CD4-positive, alpha-beta T cell (primary cell): ENCODE measurements at regions not wholly inside any gene's neighbourhood (a gene's known extent, or its start where the extent isn't known, plus 50 kb on each side); places are given as distances from the start of the nearest gene placed in this dataset.

Experiments
- ATAC-seq: fragments of 200-7000 bp; cut with Tn5 transposase; one replicate; pipeline ENCODE4 v1.10.0; 2022; ENCODE audit warnings: mild to moderate bottlenecking; ENCODE audit not compliant: poor library complexity
- CTCF ChIA-PET: fragments of 350-600 bp; sonication (Branson Sonifier 250); formaldehyde crosslinking; loops from one replicate; lab custom pipeline; 2021; ENCODE audit warnings: antibody characterized with exemption, inconsistent platforms; lab: Charles Lee
- POLR2A ChIA-PET: fragments of 350-600 bp; sonication (Branson Sonifier 250); formaldehyde crosslinking; loops from one replicate; lab custom pipeline; 2021; ENCODE audit warnings: antibody characterized with exemption, inconsistent platforms; lab: Charles Lee
- DNase-seq, 14 experiments: peaks; one replicate each; pipeline ENCODE4 v3.0.0-alpha.2; 2013 to 2020; ENCODE audit warnings: mixed read lengths in 2 of 14
- H3K27ac ChIP-seq, 2 donors: one replicate each; pipeline versions ENCODE4 v1.5.1 to v1.7.0; 2013; ENCODE audit warnings: low read length in 2 of 2, low read depth in 1 of 2, mild to moderate bottlenecking in 1 of 2
- H3K27me3 ChIP-seq, 2 experiments: 1 replicate in 1 of 2; 2 replicates in 1 of 2; pipeline versions ENCODE4 v1.6.1 to v1.7.0; 2013; ENCODE audit warnings: low read length in 2 of 2, control low read depth in 1 of 2, mild to moderate bottlenecking in 1 of 2, moderate library complexity in 1 of 2; ENCODE audit not compliant: insufficient read depth in 2 of 2, control insufficient read depth in 1 of 2
- H3K36me3 ChIP-seq: one replicate; pipeline ENCODE4 v1.6.1; 2013; ENCODE audit warnings: low read length, control low read depth; ENCODE audit not compliant: insufficient read depth
- H3K4me1 ChIP-seq: one replicate; pipeline ENCODE4 v1.6.1; 2013; ENCODE audit warnings: low read length, control low read depth; ENCODE audit not compliant: insufficient read depth
- H3K4me3 ChIP-seq: one replicate; pipeline ENCODE4 v1.5.1; 2013; ENCODE audit warnings: mild to moderate bottlenecking, low read length, moderate library complexity
- H3K9me3 ChIP-seq, 2 experiments: 1 replicate in 1 of 2; 2 replicates in 1 of 2; pipeline versions ENCODE4 v1.6.1 to v1.7.0; 2013; ENCODE audit warnings: low read length in 2 of 2, mild to moderate bottlenecking in 2 of 2, control low read depth in 1 of 2, moderate library complexity in 1 of 2; ENCODE audit not compliant: control insufficient read depth in 1 of 2, insufficient read depth in 1 of 2
- H3K27ac Mint-ChIP-seq: one replicate; pipeline ENCODE4 v1.8.0; 2020; ENCODE audit warnings: mixed read lengths
- H3K27me3 Mint-ChIP-seq: one replicate; pipeline ENCODE4 v1.8.0; 2021; ENCODE audit warnings: mixed read lengths
- H3K36me3 Mint-ChIP-seq: one replicate; pipeline ENCODE4 v1.8.0; 2021; ENCODE audit warnings: low read depth, mixed read lengths
- H3K4me1 Mint-ChIP-seq: one replicate; pipeline ENCODE4 v1.8.0; 2021; ENCODE audit warnings: low read depth, mixed read lengths
- H3K4me3 Mint-ChIP-seq: one replicate; pipeline ENCODE4 v1.8.0; 2020; ENCODE audit warnings: mild to moderate bottlenecking, mixed read lengths
- H3K9me3 Mint-ChIP-seq: one replicate; pipeline ENCODE4 v1.8.0; 2020; ENCODE audit warnings: mixed read lengths
- CTCF ChIP-seq: fragments of 200-600 bp; IDR thresholded peaks from one replicate; pipeline ENCODE4 v1.8.0; 2022; ENCODE audit warnings: antibody characterized with exemption, mild to moderate bottlenecking
- intact Hi-C, 2 experiments: fragments of 100-400 bp; cut with DNase I in 1 of 2; cut with micrococcal nuclease in 1 of 2; formaldehyde crosslinking; loops; one replicate each; pipeline versions ENCODE4 v1.15.1 to v1.9.0; 2023 to 2025; cut with DNase I, micrococcal nuclease

- H3K4me3 Mint-ChIP-seq: no peak overlapping the region
- no peaks in the 10 kb centered on the region for H3K27me3 Mint-ChIP-seq
- no peaks in the 10 kb centered on the region for H3K4me1 ChIP-seq
- no peaks in the 10 kb centered on the region for H3K27me3 ChIP-seq
- DNase-seq: no peak
- H3K4me3 ChIP-seq: no peak overlapping the region
- H3K9me3 Mint-ChIP-seq: peaks cover 8% of the 10 kb centered on the region
- ATAC-seq: no peak
- H3K36me3 Mint-ChIP-seq: no peaks in the 10 kb centered on the region
- H3K27ac Mint-ChIP-seq: no peak overlapping the region
- POLR2A ChIA-PET: no interaction called here
- TF ChIP-seq CTCF: no peak
- CTCF ChIA-PET: no interaction called here
- intact Hi-C loops: no loop called here
- no peaks in the 10 kb centered on the region for H3K36me3 ChIP-seq
- no peak overlapping the region for H3K27ac ChIP-seq
- no peaks in the 10 kb centered on the region for H3K9me3 ChIP-seq
- H3K4me1 Mint-ChIP-seq: no peaks in the 10 kb centered on the region
Measured at GRCh38 chr11:27757953-27758352, 57.7 kb upstream of the BDNF start.

- H3K4me1 Mint-ChIP-seq: no peaks in the 10 kb centered on the region
- Histone ChIP-seq H3K27me3 (no peaks in the 10 kb centered on the region), H3K27ac (no peak overlapping the region), H3K36me3 (no peaks in the 10 kb centered on the region), H3K4me1 (no peaks in the 10 kb centered on the region), H3K9me3 (no peaks in the 10 kb centered on the region), H3K4me3 (no peak overlapping the region)
- peaks cover 8% of the 10 kb centered on the region for H3K9me3 Mint-ChIP-seq
- DNase-seq: no peak
- no peaks in the 10 kb centered on the region for H3K36me3 Mint-ChIP-seq
- H3K27ac Mint-ChIP-seq: no peak overlapping the region
- no peak for ATAC-seq
- ChIA-PET CTCF (no interaction called here), POLR2A (no interaction called here)
- intact Hi-C loops: no loop called here
- no peaks in the 10 kb centered on the region for H3K27me3 Mint-ChIP-seq
- no peak for TF ChIP-seq CTCF
- no peak overlapping the region for H3K4me3 Mint-ChIP-seq
Measured at GRCh38 chr11:27754035-27755017, 54.1 kb upstream of the BDNF start.
